Peyer's patch (tissue), 4 donors: ENCODE measurements at regions not wholly inside any gene's neighbourhood (a gene's known extent, or its start where the extent isn't known, plus 50 kb on each side); places are given as distances from the start of the nearest gene placed in this dataset.
A peak's percentile ranks its signal among the peaks of the same experiment; 100 is the strongest.

Experiments
- DNase-seq, 3 donors: peaks; one replicate each; pipeline ENCODE4 v3.0.0-alpha.2; 2017 to 2019
- H3K27ac ChIP-seq, 4 donors: fragments of 200-600 bp; sonication (generic); one replicate each; pipeline ENCODE4 v1.5.1; 2016 to 2019
- H3K27me3 ChIP-seq, 2 donors: fragments of 200-600 bp; sonication (generic); one replicate each; pipeline ENCODE4 v1.5.1; 2019
- H3K36me3 ChIP-seq, 3 donors: fragments of 200-600 bp; sonication (generic); one replicate each; pipeline ENCODE4 v1.5.1; 2016 to 2019
- H3K4me1 ChIP-seq, 4 donors: fragments of 200-600 bp; sonication (generic); one replicate each; pipeline ENCODE4 v1.5.1; 2016 to 2019
- H3K4me3 ChIP-seq, 4 donors: fragments of 200-600 bp; sonication (generic); 1 replicate in 3 of 4; 2 replicates in 1 of 4; pipeline ENCODE4 v1.5.1; 2016 to 2019; ENCODE audit warnings: mild to moderate bottlenecking in 1 of 4
- H3K9me3 ChIP-seq, 4 donors: fragments of 200-600 bp; sonication (generic); one replicate each; pipeline ENCODE4 v1.5.1; 2016 to 2019; ENCODE audit warnings: mild to moderate bottlenecking in 1 of 4
- CTCF ChIP-seq, 6 experiments: fragments of 450-650 bp in 4 of 6; fragments of 200-600 bp in 2 of 6; sonication (generic) in 1 of 6; IDR thresholded peaks; one replicate each; pipeline ENCODE4 v1.5.1; 2017 to 2019; ENCODE audit warnings: antibody characterized with exemption in 6 of 6, mild to moderate bottlenecking in 3 of 6, moderate library complexity in 1 of 6
- POLR2A ChIP-seq, 2 donors: fragments of 450-650 bp; IDR thresholded peaks; one replicate each; pipeline ENCODE4 v1.5.1; 2017; ENCODE audit warnings: antibody characterized with exemption in 2 of 2, mild to moderate bottlenecking in 2 of 2, moderate library complexity in 2 of 2

DNA sequence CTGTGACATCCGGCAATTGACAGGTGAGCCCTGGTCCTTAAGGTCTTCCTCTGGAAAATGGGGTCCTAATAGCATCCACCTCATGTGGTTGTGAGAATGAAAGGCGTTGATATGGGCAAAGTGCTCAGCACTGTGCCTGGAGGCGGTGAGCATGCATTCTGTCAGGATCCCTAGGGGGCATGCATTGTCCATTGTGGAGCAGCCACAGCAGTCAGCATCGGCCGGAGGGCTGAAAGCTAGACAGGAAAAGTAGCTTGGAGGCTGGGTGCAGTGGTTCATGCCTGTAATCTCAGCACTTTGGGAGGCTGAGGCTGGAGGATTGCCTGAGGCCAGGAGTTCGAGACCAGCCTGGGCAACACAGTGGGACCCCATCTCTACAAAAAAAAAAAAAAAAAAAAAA is 122.2 kb downstream of the LHX2 start:
- H3K4me1 ChIP-seq = no peaks in the 10 kb centered on the region
- H3K4me3 ChIP-seq = no peak overlapping the region
- no peak for TF ChIP-seq POLR2A (IDR thresholded peaks at IDR 0.05)
- peak in 4 of 6 experiments; percentile 55 to 76 (median 64) for TF ChIP-seq CTCF (IDR thresholded peaks at IDR 0.05)
- H3K27ac ChIP-seq = no peak overlapping the region
- DNase-seq = peak in 2 of 3 donors; percentile 67 to 78
- H3K36me3 ChIP-seq = no peaks in the 10 kb centered on the region
- H3K27me3 ChIP-seq = no peaks in the 10 kb centered on the region
- H3K9me3 ChIP-seq = no peaks in the 10 kb centered on the region

- H3K4me1 ChIP-seq = no peaks in the 10 kb centered on the region
These were observed 123.0 kb downstream of the LHX2 start for GRCh38 chr9:124134526-124134925.

GRCh38 chr9:124135813-124136365 is 121.9 kb upstream of the NEK6 start:
- H3K27me3 ChIP-seq = no peaks in the 10 kb centered on the region

More at GRCh38 chr9:124134526-124134925, 123.0 kb downstream of the LHX2 start:
- no peaks in the 10 kb centered on the region for H3K27me3 ChIP-seq
- no peak for DNase-seq
- no peak overlapping the region for H3K27ac ChIP-seq
- TF ChIP-seq POLR2A (IDR thresholded peaks at IDR 0.05) (no peak), CTCF (IDR thresholded peaks at IDR 0.05) (no peak)
- no peak overlapping the region for H3K4me3 ChIP-seq
- no peaks in the 10 kb centered on the region for H3K9me3 ChIP-seq
- no peaks in the 10 kb centered on the region for H3K36me3 ChIP-seq

GRCh38 chr9:124137009-124137943 is 120.5 kb upstream of the NEK6 start:
- peak in 2 of 3 donors; percentile 35 to 53 for DNase-seq
- Histone ChIP-seq H3K27me3 (no peaks in the 10 kb centered on the region), H3K4me3 (no peak overlapping the region), H3K36me3 (no peaks in the 10 kb centered on the region), H3K4me1 (no peaks in the 10 kb centered on the region), H3K27ac (peak overlapping the region in 1 of 4 donors; percentile 46), H3K9me3 (no peaks in the 10 kb centered on the region)
- TF ChIP-seq POLR2A (IDR thresholded peaks at IDR 0.05) (no peak), CTCF (IDR thresholded peaks at IDR 0.05) (no peak)

More at GRCh38 chr9:124135813-124136365, 121.9 kb upstream of the NEK6 start:
- no peak for DNase-seq
- H3K9me3 ChIP-seq = no peaks in the 10 kb centered on the region
- no peaks in the 10 kb centered on the region for H3K36me3 ChIP-seq
- no peak overlapping the region for H3K4me3 ChIP-seq
- no peaks in the 10 kb centered on the region for H3K4me1 ChIP-seq
- H3K27ac ChIP-seq = no peak overlapping the region
- TF ChIP-seq CTCF (IDR thresholded peaks at IDR 0.05) (no peak), POLR2A (IDR thresholded peaks at IDR 0.05) (no peak)

DNA sequence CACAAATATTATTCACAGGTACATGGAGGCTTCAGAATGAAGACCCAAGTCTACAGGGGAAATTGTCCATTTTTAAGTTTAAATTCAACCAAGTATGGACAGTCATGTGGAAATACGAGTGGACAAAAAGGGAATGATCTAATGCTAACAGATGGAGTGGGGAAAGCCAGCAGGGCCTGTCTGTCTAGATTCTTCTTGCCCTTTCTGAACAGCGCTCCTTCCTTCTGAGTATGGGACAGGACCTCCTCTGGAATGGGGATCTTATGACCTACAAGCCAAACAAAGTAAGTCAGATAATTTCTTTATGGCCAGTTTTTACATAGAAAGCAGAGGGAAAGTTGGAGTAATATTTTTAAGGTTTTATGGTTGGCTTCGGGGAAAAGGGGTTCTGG is 119.8 kb upstream of the NEK6 start:
- no peak for DNase-seq
- Histone ChIP-seq H3K4me1 (no peaks in the 10 kb centered on the region), H3K36me3 (no peaks in the 10 kb centered on the region), H3K4me3 (no peak overlapping the region), H3K9me3 (no peaks in the 10 kb centered on the region), H3K27ac (no peak overlapping the region), H3K27me3 (no peaks in the 10 kb centered on the region)
- TF ChIP-seq POLR2A (IDR thresholded peaks at IDR 0.05) (no peak), CTCF (IDR thresholded peaks at IDR 0.05) (no peak)
